ENCODE measurements at regions not wholly inside any gene's neighbourhood (a gene's known extent, or its start where the extent isn't known, plus 50 kb on each side); places are given as distances from the start of the nearest gene placed in this dataset.

- no peak overlapping the region for H3K4me3 Mint-ChIP-seq (ENCODE audit: unreplicated experiment)
- no peaks in the 10 kb centered on the region for H3K27me3 ChIP-seq (ENCODE audit: insufficient read depth, low read length)
- no peak overlapping the region for H3K4me3 ChIP-seq (ENCODE audit: insufficient read depth, low read depth, low read length)
- H3K36me3 Mint-ChIP-seq (ENCODE audit: low read depth, unreplicated experiment), result peaks cover 2% of the 10 kb centered on the region
- no peak overlapping the region for H2AFZ ChIP-seq (ENCODE audit: low read depth, low read length)
- DNase-seq (ENCODE audit: low read depth), result no peak
- H3K9me3 ChIP-seq (ENCODE audit: insufficient read depth, low read depth, low read length), result no peaks in the 10 kb centered on the region
- H3K9me3 Mint-ChIP-seq (ENCODE audit: unreplicated experiment), result peaks cover 5% of the 10 kb centered on the region
- peaks cover 12% of the 10 kb centered on the region for H3K4me1 Mint-ChIP-seq (ENCODE audit: low read depth, unreplicated experiment)
- H3K4me2 ChIP-seq (ENCODE audit: low read length), result no peak overlapping the region
- no peaks in the 10 kb centered on the region for H3K36me3 ChIP-seq (ENCODE audit: insufficient read depth, low read length)
- TF ChIP-seq EZH2 (IDR thresholded peaks at IDR 0.05; ENCODE audit: insufficient read depth, low read length), result no peak
- no peak for TF ChIP-seq CTCF (IDR thresholded peaks at IDR 0.05; ENCODE audit: insufficient read depth, low read depth, low read length)
- no peak overlapping the region for H3K27ac ChIP-seq (ENCODE audit: low read depth, low read length)
- peaks cover 11% of the 10 kb centered on the region for H3K27me3 Mint-ChIP-seq (ENCODE audit: low read depth, unreplicated experiment)
- no peak overlapping the region for H3K27ac Mint-ChIP-seq (ENCODE audit: unreplicated experiment)
- H4K20me1 ChIP-seq (ENCODE audit: insufficient read depth, low read length), result no peaks in the 10 kb centered on the region
- H3K4me1 ChIP-seq (ENCODE audit: insufficient read depth, low read length), result no peaks in the 10 kb centered on the region
- FAIRE-seq, result no peak
- H3K79me2 ChIP-seq (ENCODE audit: insufficient read depth, low read length), result no peaks in the 10 kb centered on the region
- H3K9ac ChIP-seq (ENCODE audit: low read length), result no peak overlapping the region
These were observed 52.8 kb upstream of the FBXL7 start for GRCh38 chr5:15447209-15447608.

GRCh38 chr5:15446552-15446951 is 53.4 kb upstream of the FBXL7 start:
- DNase-seq (ENCODE audit: low read depth) (peak; percentile 64), FAIRE-seq (no peak)
- H3K9ac ChIP-seq (ENCODE audit: low read length), result no peak overlapping the region
- H3K4me1 ChIP-seq (ENCODE audit: insufficient read depth, low read length), result no peaks in the 10 kb centered on the region
- no peak overlapping the region for H3K4me3 Mint-ChIP-seq (ENCODE audit: unreplicated experiment)
- no peak for TF ChIP-seq EZH2 (IDR thresholded peaks at IDR 0.05; ENCODE audit: insufficient read depth, low read length)
- no peak for TF ChIP-seq CTCF (IDR thresholded peaks at IDR 0.05; ENCODE audit: insufficient read depth, low read depth, low read length)
- peaks cover 12% of the 10 kb centered on the region for H3K4me1 Mint-ChIP-seq (ENCODE audit: low read depth, unreplicated experiment)
- H3K36me3 ChIP-seq (ENCODE audit: insufficient read depth, low read length), result no peaks in the 10 kb centered on the region
- no peaks in the 10 kb centered on the region for H3K9me3 ChIP-seq (ENCODE audit: insufficient read depth, low read depth, low read length)
- peaks cover 5% of the 10 kb centered on the region for H3K9me3 Mint-ChIP-seq (ENCODE audit: unreplicated experiment)
- H3K79me2 ChIP-seq (ENCODE audit: insufficient read depth, low read length), result no peaks in the 10 kb centered on the region
- no peak overlapping the region for H3K4me3 ChIP-seq (ENCODE audit: insufficient read depth, low read depth, low read length)
- H3K36me3 Mint-ChIP-seq (ENCODE audit: low read depth, unreplicated experiment), result peaks cover 2% of the 10 kb centered on the region
- no peaks in the 10 kb centered on the region for H4K20me1 ChIP-seq (ENCODE audit: insufficient read depth, low read length)
- peak overlapping the region; percentile 53 for H3K27ac Mint-ChIP-seq (ENCODE audit: unreplicated experiment)
- no peak overlapping the region for H2AFZ ChIP-seq (ENCODE audit: low read depth, low read length)
- H3K4me2 ChIP-seq (ENCODE audit: low read length), result no peak overlapping the region
- H3K27me3 Mint-ChIP-seq (ENCODE audit: low read depth, unreplicated experiment), result peaks cover 11% of the 10 kb centered on the region
- H3K27ac ChIP-seq (ENCODE audit: low read depth, low read length), result no peak overlapping the region
- H3K27me3 ChIP-seq (ENCODE audit: insufficient read depth, low read length), result no peaks in the 10 kb centered on the region

- FAIRE-seq (no peak), DNase-seq (ENCODE audit: low read depth) (no peak)
- Mint-ChIP-seq H3K27ac (ENCODE audit: unreplicated experiment) (no peak overlapping the region), H3K36me3 (ENCODE audit: low read depth, unreplicated experiment) (no peaks in the 10 kb centered on the region), H3K9me3 (ENCODE audit: unreplicated experiment) (no peaks in the 10 kb centered on the region), H3K4me3 (ENCODE audit: unreplicated experiment) (no peak overlapping the region), H3K4me1 (ENCODE audit: low read depth, unreplicated experiment) (peaks cover 22% of the 10 kb centered on the region), H3K27me3 (ENCODE audit: low read depth, unreplicated experiment) (peaks cover 6% of the 10 kb centered on the region)
- Histone ChIP-seq H3K79me2 (ENCODE audit: insufficient read depth, low read length) (no peaks in the 10 kb centered on the region), H3K4me3 (ENCODE audit: insufficient read depth, low read depth, low read length) (no peak overlapping the region), H3K27ac (ENCODE audit: low read depth, low read length) (no peak overlapping the region), H3K36me3 (ENCODE audit: insufficient read depth, low read length) (no peaks in the 10 kb centered on the region), H2AFZ (ENCODE audit: low read depth, low read length) (no peak overlapping the region), H3K9me3 (ENCODE audit: insufficient read depth, low read depth, low read length) (no peaks in the 10 kb centered on the region), H3K4me2 (ENCODE audit: low read length) (no peak overlapping the region), H3K27me3 (ENCODE audit: insufficient read depth, low read length) (no peaks in the 10 kb centered on the region), H3K4me1 (ENCODE audit: insufficient read depth, low read length) (no peaks in the 10 kb centered on the region), H4K20me1 (ENCODE audit: insufficient read depth, low read length) (no peaks in the 10 kb centered on the region), H3K9ac (ENCODE audit: low read length) (no peak overlapping the region)
- TF ChIP-seq CTCF (IDR thresholded peaks at IDR 0.05; ENCODE audit: insufficient read depth, low read depth, low read length) (no peak), EZH2 (IDR thresholded peaks at IDR 0.05; ENCODE audit: insufficient read depth, low read length) (no peak)
These were observed 57.8 kb upstream of the FBXL7 start for GRCh38 chr5:15442193-15442570.

All from astrocyte (in vitro differentiated cells and primary cell).